Keratinocyte (primary cell): ENCODE measurements at regions not wholly inside any gene's neighbourhood (a gene's known extent, or its start where the extent isn't known, plus 50 kb on each side); places are given as distances from the start of the nearest gene placed in this dataset.

ENCODE experiments used
- DNase-seq: peaks from one replicate; pipeline ENCODE4 v3.0.0-alpha.2; 2011; ENCODE audit warnings: low read depth, missing footprints, low spot score
- FAIRE-seq: peaks from 2 replicates; lab custom pipeline; 2011; peaks lifted over from hg19 to GRCh38; lab: Jason Lieb, UNC
- H2AFZ ChIP-seq: 2 replicates; pipeline ENCODE4 v1.6.0; 2012; ENCODE audit warnings: low read length, control low read depth, inconsistent platforms; ENCODE audit not compliant: control insufficient read depth
- H3K27ac ChIP-seq: 2 replicates; pipeline ENCODE4 v1.5.1; 2011; ENCODE audit warnings: low read length; ENCODE audit not compliant: control insufficient read depth, insufficient read depth
- H3K27me3 ChIP-seq: 3 replicates; pipeline ENCODE4 v1.6.0; 2011; ENCODE audit warnings: low read length; ENCODE audit not compliant: control insufficient read depth, insufficient read depth; ENCODE audit errors: extremely low read depth
- H3K36me3 ChIP-seq, 2 experiments: 2 replicates in 1 of 2; 3 replicates in 1 of 2; pipeline ENCODE4 v1.5.1; 2011; ENCODE audit warnings: low read length in 2 of 2, mild to moderate bottlenecking in 1 of 2; ENCODE audit not compliant: control insufficient read depth in 2 of 2, insufficient read depth in 2 of 2; ENCODE audit errors: extremely low read depth in 1 of 2
- H3K4me1 ChIP-seq: 3 replicates; pipeline ENCODE4 v1.5.1; 2011; ENCODE audit warnings: low read length; ENCODE audit not compliant: control insufficient read depth, insufficient read depth; ENCODE audit errors: extremely low read depth
- H3K4me2 ChIP-seq: 3 replicates; pipeline ENCODE4 v1.6.0; 2011; ENCODE audit warnings: low read depth, low read length; ENCODE audit not compliant: control insufficient read depth, insufficient read depth; ENCODE audit errors: extremely low read depth
- H3K4me3 ChIP-seq, 3 experiments: fragments of 200-600 bp in 1 of 3; sonication (generic) in 1 of 3; 2 replicates in 2 of 3; 3 replicates in 1 of 3; pipeline ENCODE4 v1.5.1; 2011 to 2016; ENCODE audit warnings: low read length in 3 of 3, mild to moderate bottlenecking in 3 of 3, control low read depth in 2 of 3, inconsistent platforms in 1 of 3, low read depth in 1 of 3, mixed read lengths in 1 of 3, mixed run types in 1 of 3, moderate library complexity in 1 of 3; ENCODE audit not compliant: control insufficient read depth in 2 of 3, insufficient read depth in 2 of 3; ENCODE audit errors: extremely low read depth in 1 of 3
- H3K79me2 ChIP-seq: 2 replicates; pipeline ENCODE4 v1.6.0; 2012; ENCODE audit warnings: low read length; ENCODE audit not compliant: control insufficient read depth, insufficient read depth
- H3K9ac ChIP-seq: 3 replicates; pipeline ENCODE4 v1.6.0; 2011; ENCODE audit warnings: low read length; ENCODE audit not compliant: control insufficient read depth, insufficient read depth; ENCODE audit errors: extremely low read depth
- H3K9me1 ChIP-seq: 3 replicates; pipeline ENCODE4 v1.6.0; 2011; ENCODE audit warnings: low read length; ENCODE audit not compliant: control insufficient read depth, insufficient read depth; ENCODE audit errors: extremely low read depth
- H3K9me3 ChIP-seq: 2 replicates; pipeline ENCODE4 v1.5.1; 2012; ENCODE audit warnings: low read depth, low read length; ENCODE audit not compliant: control insufficient read depth
- H4K20me1 ChIP-seq: 3 replicates; pipeline ENCODE4 v1.6.0; 2011; ENCODE audit warnings: low read length; ENCODE audit not compliant: control insufficient read depth, insufficient read depth; ENCODE audit errors: extremely low read depth
- CTCF ChIP-seq, 3 experiments: IDR thresholded peaks in 1 of 3; conservative IDR thresholded peaks in 1 of 3; optimal IDR thresholded peaks in 1 of 3; 2 replicates in 2 of 3; 3 replicates in 1 of 3; pipeline versions ENCODE3 to v1.5.1; 2011; ENCODE audit warnings: low read length in 3 of 3, mild to moderate bottlenecking in 3 of 3, moderate library complexity in 2 of 3, control low read depth in 1 of 3, inconsistent platforms in 1 of 3; ENCODE audit not compliant: insufficient read depth in 2 of 3; ENCODE audit errors: extremely low read depth in 1 of 3
- EZH2 ChIP-seq: IDR thresholded peaks from one replicate; pipeline ENCODE4 v1.6.1; 2012; ENCODE audit warnings: inconsistent platforms, mild to moderate bottlenecking, low read length, moderate library complexity
- dilution Hi-C: fragments of 300-500 bp; cut with MboI; formaldehyde crosslinking; loops from one replicate; pipeline ENCODE4 v1.7.0; 2020; ENCODE audit warnings: low sequenced_read_pairs; ENCODE audit not compliant: extremely low pct_ligation_motif_present

GRCh38 chr6:100132005-100132404 is 138.0 kb upstream of the MCHR2 start:
- no peak for TF ChIP-seq EZH2
- no peak for TF ChIP-seq CTCF (optimal IDR thresholded peaks at IDR 0.05 in 1 of 3, IDR thresholded peaks at IDR 0.05 in 1 of 3, conservative IDR thresholded peaks at IDR 0.05 in 1 of 3; ENCODE audit: extremely low read depth in 1 of 3, insufficient read depth in 2 of 3, low read length in 3 of 3)
- H3K4me2 ChIP-seq: no peak overlapping the region
- no peak overlapping the region for H3K9ac ChIP-seq
- H3K27me3 ChIP-seq: peaks cover 7% of the 10 kb centered on the region
- H3K27ac ChIP-seq: no peak overlapping the region
- FAIRE-seq: no peak
- H3K4me1 ChIP-seq: no peaks in the 10 kb centered on the region
- H3K4me3 ChIP-seq: no peak overlapping the region
- H3K36me3 ChIP-seq: no peaks in the 10 kb centered on the region
- no peak overlapping the region for H2AFZ ChIP-seq
- H4K20me1 ChIP-seq: no peaks in the 10 kb centered on the region
- DNase-seq: no peak
- no peaks in the 10 kb centered on the region for H3K79me2 ChIP-seq
- no peaks in the 10 kb centered on the region for H3K9me3 ChIP-seq
- dilution Hi-C loops: no loop called here
- H3K9me1 ChIP-seq: no peaks in the 10 kb centered on the region

- Histone ChIP-seq H3K9ac (no peak overlapping the region), H4K20me1 (no peaks in the 10 kb centered on the region), H3K27me3 (peaks cover 7% of the 10 kb centered on the region), H3K4me2 (no peak overlapping the region), H3K4me3 (no peak overlapping the region), H2AFZ (no peak overlapping the region), H3K9me1 (no peaks in the 10 kb centered on the region), H3K4me1 (no peaks in the 10 kb centered on the region), H3K79me2 (no peaks in the 10 kb centered on the region), H3K9me3 (no peaks in the 10 kb centered on the region), H3K36me3 (no peaks in the 10 kb centered on the region), H3K27ac (no peak overlapping the region)
- TF ChIP-seq EZH2: no peak
- no peak for TF ChIP-seq CTCF (optimal IDR thresholded peaks at IDR 0.05 in 1 of 3, IDR thresholded peaks at IDR 0.05 in 1 of 3, conservative IDR thresholded peaks at IDR 0.05 in 1 of 3; ENCODE audit: extremely low read depth in 1 of 3, insufficient read depth in 2 of 3, low read length in 3 of 3)
- DNase-seq (no peak), FAIRE-seq (no peak)
- dilution Hi-C loops: no loop called here
Observed at GRCh38 chr6:100130630-100131029, 136.6 kb upstream of the MCHR2 start.
